KMS-11 (cell line): ENCODE measurements at regions not wholly inside any gene's neighbourhood (a gene's known extent, or its start where the extent isn't known, plus 50 kb on each side); places are given as distances from the start of the nearest gene placed in this dataset.

Experiments
- H2AFZ ChIP-seq: fragments of 200-600 bp; sonication (generic); 2 replicates; pipeline ENCODE4 v1.6.1; 2016; ENCODE audit warnings: antibody characterized with exemption, mixed run types, low read depth
- H3K27ac ChIP-seq: fragments of 200-600 bp; sonication (generic); 2 replicates; pipeline ENCODE4 v1.6.1; 2016; ENCODE audit warnings: mild to moderate bottlenecking, mixed run types
- H3K27me3 ChIP-seq: fragments of 200-600 bp; sonication (generic); 2 replicates; pipeline ENCODE4 v1.6.1; 2017; ENCODE audit warnings: mild to moderate bottlenecking, low read depth, mixed run types, moderate library complexity; ENCODE audit not compliant: insufficient read depth
- H3K36me3 ChIP-seq: fragments of 200-600 bp; sonication (generic); 2 replicates; pipeline ENCODE4 v1.6.1; 2017; ENCODE audit warnings: mild to moderate bottlenecking, mixed run types; ENCODE audit not compliant: insufficient read depth
- H3K4me1 ChIP-seq: fragments of 200-600 bp; sonication (generic); 2 replicates; pipeline ENCODE4 v1.6.1; 2016; ENCODE audit warnings: mild to moderate bottlenecking, low read depth, mixed run types; ENCODE audit not compliant: poor library complexity, severe bottlenecking
- H3K4me2 ChIP-seq: fragments of 200-600 bp; sonication (generic); 2 replicates; pipeline ENCODE4 v1.7.0; 2016; ENCODE audit warnings: mild to moderate bottlenecking, mixed run types
- H3K4me3 ChIP-seq: fragments of 200-600 bp; sonication (generic); IDR thresholded peaks from 2 replicates; pipeline ENCODE4 v1.6.1; 2017; ENCODE audit warnings: low read depth, low read length, mixed read lengths; ENCODE audit not compliant: insufficient read depth
- H3K79me2 ChIP-seq: fragments of 200-600 bp; sonication (generic); 2 replicates; pipeline ENCODE4 v1.6.1; 2016; ENCODE audit warnings: low read depth, mixed run types; ENCODE audit not compliant: insufficient read depth
- H3K9ac ChIP-seq: fragments of 200-600 bp; sonication (generic); 2 replicates; pipeline ENCODE4 v1.6.1; 2016; ENCODE audit warnings: mild to moderate bottlenecking, mixed run types
- H4K20me1 ChIP-seq: fragments of 200-600 bp; sonication (generic); 2 replicates; pipeline ENCODE4 v1.6.1; 2016; ENCODE audit warnings: mild to moderate bottlenecking, mixed run types; ENCODE audit not compliant: insufficient read depth
- TF ChIP-seq, protein P1 (sequence below): fragments of 200-600 bp; sonication (generic); conservative IDR thresholded peaks from 2 replicates; pipeline ENCODE4 v1.6.1; 2017; ENCODE audit warnings: low read depth, mild to moderate bottlenecking, antibody characterized with exemption, low read length, moderate library complexity, mixed read lengths

DNA sequence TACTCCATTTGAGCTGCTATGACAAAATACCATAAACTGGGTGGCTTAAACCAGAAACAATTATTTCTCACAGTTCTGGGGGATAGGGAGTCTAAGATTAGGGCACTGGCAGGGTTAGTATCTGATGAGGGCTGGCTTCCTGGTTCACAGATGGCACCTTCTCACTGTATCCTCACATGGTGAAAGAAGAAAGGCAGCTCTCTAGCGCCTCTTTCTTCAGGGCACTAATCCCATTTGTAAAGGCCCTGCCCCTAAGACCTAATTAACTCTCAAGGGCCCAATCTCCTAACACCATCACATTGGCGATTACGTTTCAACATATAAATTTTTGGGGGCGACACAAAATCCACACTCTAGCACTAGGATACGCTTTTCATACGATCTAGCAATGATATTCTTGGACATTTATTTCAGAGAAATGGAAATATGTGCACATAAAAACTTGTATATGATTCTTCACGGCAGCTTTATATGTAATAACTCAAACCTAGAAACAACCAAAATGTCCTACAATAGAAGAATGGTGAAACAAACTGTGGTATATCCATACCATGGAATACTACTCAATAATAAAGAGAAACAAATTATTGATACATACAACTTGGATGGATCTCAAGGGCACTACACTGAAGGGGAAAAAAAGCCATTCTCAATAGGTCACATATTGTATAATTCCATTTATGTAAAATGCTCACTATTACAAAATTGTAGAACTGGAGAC, 111.0 kb downstream of the BCL2L11 start:
- Histone ChIP-seq H3K27me3 (no peaks in the 10 kb centered on the region), H2AFZ (no peak overlapping the region), H3K4me2 (no peak overlapping the region), H3K36me3 (no peaks in the 10 kb centered on the region), H3K9ac (no peak overlapping the region), H3K79me2 (no peaks in the 10 kb centered on the region), H3K4me1 (peaks cover 19% of the 10 kb centered on the region), H4K20me1 (no peaks in the 10 kb centered on the region), H3K27ac (no peak overlapping the region), H3K4me3 (no peak overlapping the region)
- TF ChIP-seq, protein P1, sequence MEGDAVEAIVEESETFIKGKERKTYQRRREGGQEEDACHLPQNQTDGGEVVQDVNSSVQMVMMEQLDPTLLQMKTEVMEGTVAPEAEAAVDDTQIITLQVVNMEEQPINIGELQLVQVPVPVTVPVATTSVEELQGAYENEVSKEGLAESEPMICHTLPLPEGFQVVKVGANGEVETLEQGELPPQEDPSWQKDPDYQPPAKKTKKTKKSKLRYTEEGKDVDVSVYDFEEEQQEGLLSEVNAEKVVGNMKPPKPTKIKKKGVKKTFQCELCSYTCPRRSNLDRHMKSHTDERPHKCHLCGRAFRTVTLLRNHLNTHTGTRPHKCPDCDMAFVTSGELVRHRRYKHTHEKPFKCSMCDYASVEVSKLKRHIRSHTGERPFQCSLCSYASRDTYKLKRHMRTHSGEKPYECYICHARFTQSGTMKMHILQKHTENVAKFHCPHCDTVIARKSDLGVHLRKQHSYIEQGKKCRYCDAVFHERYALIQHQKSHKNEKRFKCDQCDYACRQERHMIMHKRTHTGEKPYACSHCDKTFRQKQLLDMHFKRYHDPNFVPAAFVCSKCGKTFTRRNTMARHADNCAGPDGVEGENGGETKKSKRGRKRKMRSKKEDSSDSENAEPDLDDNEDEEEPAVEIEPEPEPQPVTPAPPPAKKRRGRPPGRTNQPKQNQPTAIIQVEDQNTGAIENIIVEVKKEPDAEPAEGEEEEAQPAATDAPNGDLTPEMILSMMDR = no peak

GRCh38 chr2:111235192-111236015, 114.7 kb downstream of the BCL2L11 start:
- Histone ChIP-seq H2AFZ (no peak overlapping the region), H3K27me3 (no peaks in the 10 kb centered on the region), H3K79me2 (no peaks in the 10 kb centered on the region), H3K36me3 (no peaks in the 10 kb centered on the region), H3K9ac (no peak overlapping the region), H3K27ac (no peak overlapping the region), H3K4me1 (peaks cover 20% of the 10 kb centered on the region), H3K4me2 (no peak overlapping the region), H3K4me3 (no peak overlapping the region), H4K20me1 (no peaks in the 10 kb centered on the region)
- TF ChIP-seq, protein P1 = no peak

- TF ChIP-seq, protein P1 = no peak
Observed at GRCh38 chr2:111236025-111236424, 115.3 kb downstream of the BCL2L11 start.

DNA sequence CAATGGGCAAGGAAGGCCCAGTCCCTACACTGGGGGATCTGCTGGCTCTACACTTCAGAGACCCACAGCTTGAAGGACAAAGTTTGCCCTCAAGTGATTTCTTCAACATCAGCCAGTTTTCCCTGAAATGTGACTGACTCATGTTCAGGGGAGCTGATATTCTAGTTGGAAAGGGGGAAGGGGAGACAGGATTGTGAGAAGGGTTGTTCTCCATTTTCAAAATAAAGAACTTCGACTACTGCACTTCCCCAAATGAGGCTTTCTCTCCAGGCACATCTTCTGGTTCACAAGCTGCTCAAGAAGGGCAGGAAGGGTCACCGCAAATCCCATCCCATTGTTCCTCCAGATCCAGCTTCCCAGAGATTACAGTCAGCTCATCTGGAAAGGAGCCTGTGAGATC, 117.6 kb downstream of the BCL2L11 start:
- Histone ChIP-seq H3K4me3 (no peak overlapping the region), H3K27ac (no peak overlapping the region), H3K36me3 (no peaks in the 10 kb centered on the region), H3K79me2 (no peaks in the 10 kb centered on the region), H4K20me1 (no peaks in the 10 kb centered on the region), H3K9ac (no peak overlapping the region), H3K4me1 (peaks cover 22% of the 10 kb centered on the region), H2AFZ (no peak overlapping the region), H3K27me3 (no peaks in the 10 kb centered on the region), H3K4me2 (no peak overlapping the region)
- TF ChIP-seq, protein P1 = no peak

More at GRCh38 chr2:111236025-111236424, 115.3 kb downstream of the BCL2L11 start:
- no peak overlapping the region for H2AFZ ChIP-seq
- H3K9ac ChIP-seq = no peak overlapping the region
- H3K4me3 ChIP-seq = no peak overlapping the region
- H3K36me3 ChIP-seq = no peaks in the 10 kb centered on the region
- H3K4me2 ChIP-seq = no peak overlapping the region
- no peaks in the 10 kb centered on the region for H3K79me2 ChIP-seq
- no peaks in the 10 kb centered on the region for H4K20me1 ChIP-seq
- no peaks in the 10 kb centered on the region for H3K27me3 ChIP-seq
- H3K4me1 ChIP-seq = peaks cover 22% of the 10 kb centered on the region
- no peak overlapping the region for H3K27ac ChIP-seq
